OCI-M2 (cell line): ENCODE measurements at regions not wholly inside any gene's neighbourhood (a gene's known extent, or its start where the extent isn't known, plus 50 kb on each side); places are given as distances from the start of the nearest gene placed in this dataset.

Experiments used
- DNase-seq: peaks from one replicate; lab custom pipeline; 2025; ENCODE audit not compliant: unreplicated experiment; lab: John Stamatoyannopoulos, UW

GRCh38 chr1:208510192-208510952 is 266.2 kb upstream of the PLXNA2 start:
- no peak for DNase-seq

GRCh38 chr1:208511242-208511860 is 267.2 kb upstream of the PLXNA2 start:
- DNase-seq: no peak

- DNase-seq: no peak
Observed at GRCh38 chr1:208513799-208514198, 269.6 kb upstream of the PLXNA2 start.

GRCh38 chr1:208515129-208515528 is 270.9 kb upstream of the PLXNA2 start:
- DNase-seq: no peak

- no peak for DNase-seq
Observed at GRCh38 chr1:208516780-208517179, 272.6 kb upstream of the PLXNA2 start.

GRCh38 chr1:208520438-208521099 is 276.4 kb upstream of the PLXNA2 start:
- DNase-seq: no peak

GRCh38 chr1:208521534-208521933 is 277.4 kb upstream of the PLXNA2 start:
- DNase-seq: no peak

- no peak for DNase-seq
Observed at GRCh38 chr1:208523007-208523406, 278.8 kb upstream of the PLXNA2 start.

- no peak for DNase-seq
Observed at GRCh38 chr1:208524376-208524775, 280.2 kb upstream of the PLXNA2 start.

GRCh38 chr1:208524925-208525324 is 280.7 kb upstream of the PLXNA2 start:
- DNase-seq: no peak

GRCh38 chr1:208525417-208525816 is 281.2 kb upstream of the PLXNA2 start:
- no peak for DNase-seq

GRCh38 chr1:208526613-208527125 is 282.5 kb upstream of the PLXNA2 start:
- DNase-seq: no peak

GRCh38 chr1:208527156-208527555 is 283.0 kb upstream of the PLXNA2 start:
- no peak for DNase-seq

- no peak for DNase-seq
Observed at GRCh38 chr1:208528578-208529240, 284.5 kb upstream of the PLXNA2 start.

- DNase-seq: no peak
Observed at GRCh38 chr1:208531003-208531750, 287.0 kb upstream of the PLXNA2 start.

- no peak for DNase-seq
Observed at GRCh38 chr1:208533746-208534598, 289.8 kb upstream of the PLXNA2 start.

GRCh38 chr1:208534599-208534897 is 290.4 kb upstream of the PLXNA2 start:
- DNase-seq: no peak

GRCh38 chr1:208534979-208535378 is 290.8 kb upstream of the PLXNA2 start:
- no peak for DNase-seq

GRCh38 chr1:208535511-208535910 is 291.3 kb upstream of the PLXNA2 start:
- DNase-seq: no peak

- DNase-seq: no peak
Observed at GRCh38 chr1:208536212-208536611, 292.0 kb upstream of the PLXNA2 start.
